ENCODE measurements at regions not wholly inside any gene's neighbourhood (a gene's known extent, or its start where the extent isn't known, plus 50 kb on each side); places are given as distances from the start of the nearest gene placed in this dataset.

- DNase-seq (ENCODE audit: low spot score) (no peak), ATAC-seq (no peak)
- Mint-ChIP-seq H3K27ac (no peak overlapping the region), H3K4me3 (no peak overlapping the region), H3K9me3 (no peaks in the 10 kb centered on the region), H3K27me3 (peaks cover 16 to 44% of the 10 kb centered on the region in 2 donors), H3K4me1 (ENCODE audit: low read depth in 2 of 2) (no peaks in the 10 kb centered on the region), H3K36me3 (no peaks in the 10 kb centered on the region)
Observed at GRCh38 chr5:174412374-174412773, 312.0 kb upstream of the MSX2 start.

GRCh38 chr5:174412941-174413340 lies 311.4 kb upstream of the MSX2 start:
- ATAC-seq = no peak
- Mint-ChIP-seq H3K27me3 (peaks cover 16 to 41% of the 10 kb centered on the region in 2 donors), H3K9me3 (no peaks in the 10 kb centered on the region), H3K4me1 (ENCODE audit: low read depth in 2 of 2) (no peaks in the 10 kb centered on the region), H3K27ac (no peak overlapping the region), H3K4me3 (no peak overlapping the region), H3K36me3 (no peaks in the 10 kb centered on the region)
- DNase-seq (ENCODE audit: low spot score) = no peak

GRCh38 chr5:174413567-174414314 lies 310.6 kb upstream of the MSX2 start:
- DNase-seq (ENCODE audit: low spot score) = no peak
- no peaks in the 10 kb centered on the region for H3K9me3 Mint-ChIP-seq
- H3K4me3 Mint-ChIP-seq = no peak overlapping the region
- H3K27ac Mint-ChIP-seq = no peak overlapping the region
- no peaks in the 10 kb centered on the region for H3K36me3 Mint-ChIP-seq
- ATAC-seq = no peak
- H3K27me3 Mint-ChIP-seq = peaks cover 19 to 49% of the 10 kb centered on the region in 2 donors
- H3K4me1 Mint-ChIP-seq (ENCODE audit: low read depth in 2 of 2) = peaks cover under 1 to 5% of the 10 kb centered on the region in 2 donors

- no peaks in the 10 kb centered on the region for H3K36me3 Mint-ChIP-seq
- H3K27me3 Mint-ChIP-seq = peaks cover 16 to 49% of the 10 kb centered on the region in 2 donors
- H3K9me3 Mint-ChIP-seq = no peaks in the 10 kb centered on the region
- H3K27ac Mint-ChIP-seq = no peak overlapping the region
- no peak overlapping the region for H3K4me3 Mint-ChIP-seq
- DNase-seq (ENCODE audit: low spot score) = no peak
- no peak for ATAC-seq
- H3K4me1 Mint-ChIP-seq (ENCODE audit: low read depth in 2 of 2) = peaks cover 3 to 9% of the 10 kb centered on the region in 2 donors
Observed at GRCh38 chr5:174414315-174414710, 310.1 kb upstream of the MSX2 start.

GRCh38 chr5:174418809-174419539 lies 305.4 kb upstream of the MSX2 start:
- H3K4me3 Mint-ChIP-seq = peak overlapping the region; percentile 43
- H3K36me3 Mint-ChIP-seq = no peaks in the 10 kb centered on the region
- H3K4me1 Mint-ChIP-seq (ENCODE audit: low read depth in 2 of 2) = peaks cover 8 to 14% of the 10 kb centered on the region in 2 donors

GRCh38 chr5:174419540-174420132 lies 304.7 kb upstream of the MSX2 start:
- Mint-ChIP-seq H3K4me1 (ENCODE audit: low read depth in 2 of 2) (peaks cover 8 to 14% of the 10 kb centered on the region in 2 donors), H3K27me3 (peaks cover 10 to 33% of the 10 kb centered on the region in 2 donors), H3K36me3 (no peaks in the 10 kb centered on the region), H3K9me3 (no peaks in the 10 kb centered on the region), H3K27ac (no peak overlapping the region), H3K4me3 (peak overlapping the region; percentile 32)
- DNase-seq (ENCODE audit: low spot score) (peak; percentile 71), ATAC-seq (peak; percentile 71 to 73)

More at GRCh38 chr5:174418809-174419539, 305.4 kb upstream of the MSX2 start:
- Mint-ChIP-seq H3K27me3 (peaks cover 14 to 33% of the 10 kb centered on the region in 2 donors), H3K9me3 (no peaks in the 10 kb centered on the region), H3K27ac (no peak overlapping the region)
- ATAC-seq (no peak), DNase-seq (ENCODE audit: low spot score) (no peak)

GRCh38 chr5:174420651-174421407 lies 303.6 kb upstream of the MSX2 start:
- Mint-ChIP-seq H3K27ac (no peak overlapping the region), H3K36me3 (no peaks in the 10 kb centered on the region), H3K4me1 (ENCODE audit: low read depth in 2 of 2) (peaks cover 11 to 14% of the 10 kb centered on the region in 2 donors), H3K4me3 (no peak overlapping the region), H3K9me3 (no peaks in the 10 kb centered on the region), H3K27me3 (peaks cover 8 to 29% of the 10 kb centered on the region in 2 donors)
- no peak for ATAC-seq
- DNase-seq (ENCODE audit: low spot score) = no peak

- H3K4me3 Mint-ChIP-seq = no peak overlapping the region
- H3K9me3 Mint-ChIP-seq = no peaks in the 10 kb centered on the region
- peaks cover 11 to 14% of the 10 kb centered on the region in 2 donors for H3K4me1 Mint-ChIP-seq (ENCODE audit: low read depth in 2 of 2)
- no peak overlapping the region for H3K27ac Mint-ChIP-seq
- DNase-seq (ENCODE audit: low spot score) = no peak
- H3K27me3 Mint-ChIP-seq = peaks cover 6 to 23% of the 10 kb centered on the region in 2 donors
- no peak for ATAC-seq
- H3K36me3 Mint-ChIP-seq = no peaks in the 10 kb centered on the region
Observed at GRCh38 chr5:174421408-174421805, 303.0 kb upstream of the MSX2 start.

- H3K9me3 Mint-ChIP-seq = no peaks in the 10 kb centered on the region
- H3K27me3 Mint-ChIP-seq = peaks cover 6 to 13% of the 10 kb centered on the region in 2 donors
- H3K4me1 Mint-ChIP-seq (ENCODE audit: low read depth in 2 of 2) = peaks cover 11% of the 10 kb centered on the region in 2 donors
- H3K36me3 Mint-ChIP-seq = no peaks in the 10 kb centered on the region
- no peak overlapping the region for H3K27ac Mint-ChIP-seq
- no peak for DNase-seq (ENCODE audit: low spot score)
- ATAC-seq = no peak
- H3K4me3 Mint-ChIP-seq = no peak overlapping the region
Observed at GRCh38 chr5:174423558-174423957, 300.8 kb upstream of the MSX2 start.

GRCh38 chr5:174424219-174425053 lies 299.9 kb upstream of the MSX2 start:
- ATAC-seq = no peak
- Mint-ChIP-seq H3K4me1 (ENCODE audit: low read depth in 2 of 2) (peaks cover 4 to 7% of the 10 kb centered on the region in 2 donors), H3K27me3 (peaks cover 5 to 6% of the 10 kb centered on the region in 2 donors), H3K4me3 (no peak overlapping the region), H3K36me3 (no peaks in the 10 kb centered on the region), H3K9me3 (no peaks in the 10 kb centered on the region), H3K27ac (no peak overlapping the region)
- DNase-seq (ENCODE audit: low spot score) = no peak

- Mint-ChIP-seq H3K4me3 (no peak overlapping the region), H3K36me3 (no peaks in the 10 kb centered on the region), H3K27me3 (peaks cover 0 to 6% of the 10 kb centered on the region in 2 donors), H3K4me1 (ENCODE audit: low read depth in 2 of 2) (peaks cover 0 to 3% of the 10 kb centered on the region in 2 donors), H3K9me3 (no peaks in the 10 kb centered on the region), H3K27ac (no peak overlapping the region)
- ATAC-seq (peak in 1 of 2 donors; percentile 27), DNase-seq (ENCODE audit: low spot score) (no peak)
Observed at GRCh38 chr5:174425271-174425963, 299.0 kb upstream of the MSX2 start.

- H3K36me3 Mint-ChIP-seq = no peaks in the 10 kb centered on the region
- no peaks in the 10 kb centered on the region for H3K9me3 Mint-ChIP-seq
- H3K4me1 Mint-ChIP-seq (ENCODE audit: low read depth in 2 of 2) = peaks cover 0 to 3% of the 10 kb centered on the region in 2 donors
- no peak overlapping the region for H3K4me3 Mint-ChIP-seq
- ATAC-seq (no peak), DNase-seq (ENCODE audit: low spot score) (no peak)
- H3K27ac Mint-ChIP-seq = no peak overlapping the region
- H3K27me3 Mint-ChIP-seq = peaks cover 0 to 6% of the 10 kb centered on the region in 2 donors
Observed at GRCh38 chr5:174425964-174426290, 298.5 kb upstream of the MSX2 start.
